Erythroblast (primary cell): ENCODE measurements at regions not wholly inside any gene's neighbourhood (a gene's known extent, or its start where the extent isn't known, plus 50 kb on each side); places are given as distances from the start of the nearest gene placed in this dataset.
A peak's percentile ranks its signal among the peaks of the same experiment; 100 is the strongest.
"Not testable (repeated sequence)": the region's sequence is repeated elsewhere in the genome, so short reads cannot be mapped to it uniquely, and the experiment has no call there.

Experiments
- DNase-seq, 2 experiments: peaks; one replicate each; lab custom pipeline; 2025; lab: John Stamatoyannopoulos, UW
- GATA1 ChIP-seq: IDR thresholded peaks from 2 replicates; pipeline ENCODE4 v1.6.1; 2011; ENCODE audit warnings: low read depth, mild to moderate bottlenecking, control low read depth, low read length, moderate library complexity
- POLR2A ChIP-seq: IDR thresholded peaks from 2 replicates; pipeline ENCODE4 v1.6.1; 2011; ENCODE audit warnings: mild to moderate bottlenecking, low read length

DNA sequence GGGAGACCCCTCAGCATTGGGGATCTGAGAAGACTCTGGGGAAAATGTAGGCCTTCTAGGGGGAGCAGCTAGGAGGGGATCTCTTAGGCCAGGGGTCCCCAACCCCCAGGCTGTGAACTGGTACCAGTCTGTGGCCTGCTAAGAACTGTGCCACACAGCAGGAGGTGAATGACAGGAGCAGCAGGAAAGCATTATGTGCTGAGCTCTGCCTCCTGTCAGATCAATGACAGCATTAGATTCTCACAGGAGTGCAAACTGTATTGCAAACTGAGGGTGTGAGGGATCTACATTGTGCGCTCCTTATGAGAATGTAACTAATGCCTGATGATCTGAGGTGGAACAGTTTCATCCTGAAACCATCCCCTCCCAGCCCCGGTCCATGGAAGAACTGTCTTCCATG lies 127.3 kb downstream of the SCG2 start:
- no peak for TF ChIP-seq GATA1
- no peak for TF ChIP-seq POLR2A
- DNase-seq = no peak

GRCh38 chr2:223475901-223476300 lies 126.3 kb downstream of the SCG2 start:
- no peak for DNase-seq

DNA sequence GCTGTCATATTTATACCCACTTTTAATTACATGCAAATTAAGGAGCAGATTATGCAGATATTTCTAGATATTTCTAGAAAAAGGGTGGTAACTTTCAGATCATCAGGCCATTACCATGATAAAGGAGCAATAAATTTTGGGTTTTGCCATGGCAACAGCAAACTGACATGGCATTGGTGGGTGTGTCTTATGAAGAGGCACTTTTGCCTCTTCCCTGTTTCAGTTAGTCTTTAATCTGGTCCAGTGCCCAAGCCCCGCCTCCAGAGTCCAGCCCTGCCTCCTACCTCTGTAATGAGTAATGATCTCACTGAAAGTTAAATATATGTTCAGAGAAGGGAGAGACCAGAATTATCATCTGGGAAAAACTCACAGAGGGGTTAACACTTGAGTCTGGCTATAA lies 124.8 kb downstream of the SCG2 start:
- TF ChIP-seq POLR2A (no peak), GATA1 (no peak)
- no peak for DNase-seq

More at GRCh38 chr2:223475901-223476300, 126.3 kb downstream of the SCG2 start:
- TF ChIP-seq GATA1 (no peak), POLR2A (no peak)

DNA sequence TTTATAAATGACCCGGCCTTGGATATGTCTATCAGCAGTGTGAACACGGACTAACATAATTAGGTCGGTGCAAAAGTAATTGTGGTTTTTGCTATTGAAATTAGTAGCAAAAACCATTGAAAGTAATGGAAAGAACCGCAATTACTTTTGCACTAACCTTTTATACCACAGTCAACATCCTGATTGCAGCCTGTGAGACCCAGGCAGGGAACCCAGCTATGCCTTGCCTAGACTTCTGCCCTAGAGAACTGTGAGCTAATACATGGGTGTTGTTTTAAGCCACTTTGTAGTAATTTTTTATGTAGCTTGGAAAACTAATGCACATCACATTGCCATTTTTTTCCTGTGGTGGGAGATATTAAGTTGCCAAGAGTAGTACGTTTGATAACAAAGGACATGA lies 120.7 kb downstream of the SCG2 start:
- DNase-seq = no peak
- TF ChIP-seq GATA1 (no peak), POLR2A (no peak)

GRCh38 chr2:223486751-223487150 lies 115.4 kb downstream of the SCG2 start:
- TF ChIP-seq GATA1 (no peak), POLR2A (no peak)
- DNase-seq = no peak

GRCh38 chr2:223487214-223487846 lies 114.8 kb downstream of the SCG2 start:
- DNase-seq = no peak
- TF ChIP-seq GATA1 (no peak), POLR2A (no peak)

GRCh38 chr2:223488814-223489213 lies 113.3 kb downstream of the SCG2 start:
- DNase-seq = peak in 1 of 2 experiments; percentile 1
- TF ChIP-seq GATA1 (no peak), POLR2A (no peak)

DNA sequence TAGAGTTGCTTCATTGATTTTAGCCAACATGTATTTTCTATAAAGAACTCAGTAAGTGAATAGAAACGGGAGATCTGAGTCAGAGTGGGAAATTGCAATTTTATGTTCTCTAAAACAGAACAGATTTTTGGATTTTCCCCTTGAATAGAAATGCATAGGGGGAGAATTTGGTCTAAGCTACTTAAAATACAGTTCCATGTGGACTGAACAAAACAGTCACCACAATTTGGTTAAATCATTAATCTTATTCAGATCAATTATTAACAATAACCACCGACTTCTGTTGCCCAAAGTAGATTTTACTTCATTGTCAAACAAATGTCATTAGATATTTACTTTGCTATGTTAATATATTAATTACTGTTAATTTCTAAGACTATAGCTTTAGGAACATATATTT lies 107.7 kb downstream of the SCG2 start:
- TF ChIP-seq POLR2A (no peak), GATA1 (no peak)
- DNase-seq = no peak

- DNase-seq = no peak
- TF ChIP-seq POLR2A = no peak
- TF ChIP-seq GATA1 = no peak
Measured at GRCh38 chr2:223494942-223495341, 107.2 kb downstream of the SCG2 start.

GRCh38 chr2:223496853-223497252 lies 105.3 kb downstream of the SCG2 start:
- not testable (repeated sequence) for DNase-seq

DNA sequence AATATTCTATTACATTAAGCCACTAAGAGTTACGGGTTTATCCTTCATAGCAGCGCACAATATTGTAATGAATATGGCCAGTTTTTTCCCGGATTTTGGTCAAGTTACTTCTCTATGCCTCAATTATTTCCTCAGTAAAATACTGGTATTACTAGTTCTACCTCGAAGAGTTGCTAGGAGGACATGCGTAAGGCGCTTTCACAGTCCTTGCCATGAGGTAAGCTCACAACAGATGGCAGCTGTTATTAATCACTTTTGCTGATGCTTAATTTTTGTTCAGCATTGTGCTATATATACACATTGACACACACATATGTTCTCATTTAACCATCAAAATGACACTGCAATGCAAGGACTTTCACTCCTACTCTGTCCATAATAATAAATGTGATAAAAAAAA lies 101.5 kb downstream of the SCG2 start:
- DNase-seq = no peak
- TF ChIP-seq GATA1 (no peak), POLR2A (no peak)

DNA sequence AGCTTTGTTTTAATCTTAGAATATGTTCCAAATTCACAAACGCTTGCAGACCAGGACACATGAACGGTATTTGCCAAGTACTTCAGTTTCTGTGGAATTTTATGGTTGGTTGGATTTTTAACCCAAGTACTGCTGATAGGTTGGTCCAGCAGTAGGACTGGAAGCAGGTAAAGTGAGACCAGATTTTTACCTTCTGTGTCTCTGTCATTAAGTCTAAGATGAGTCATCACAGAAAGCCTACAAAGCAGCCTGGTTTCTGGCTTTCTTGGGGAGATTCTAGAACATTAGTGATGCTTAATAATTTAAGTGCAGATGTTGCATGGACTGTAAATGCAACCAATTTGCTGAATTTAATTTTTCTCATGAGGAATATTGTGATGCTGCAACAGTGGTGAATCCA lies 100.5 kb downstream of the SCG2 start:
- no peak for DNase-seq
- TF ChIP-seq POLR2A (no peak), GATA1 (no peak)

DNA sequence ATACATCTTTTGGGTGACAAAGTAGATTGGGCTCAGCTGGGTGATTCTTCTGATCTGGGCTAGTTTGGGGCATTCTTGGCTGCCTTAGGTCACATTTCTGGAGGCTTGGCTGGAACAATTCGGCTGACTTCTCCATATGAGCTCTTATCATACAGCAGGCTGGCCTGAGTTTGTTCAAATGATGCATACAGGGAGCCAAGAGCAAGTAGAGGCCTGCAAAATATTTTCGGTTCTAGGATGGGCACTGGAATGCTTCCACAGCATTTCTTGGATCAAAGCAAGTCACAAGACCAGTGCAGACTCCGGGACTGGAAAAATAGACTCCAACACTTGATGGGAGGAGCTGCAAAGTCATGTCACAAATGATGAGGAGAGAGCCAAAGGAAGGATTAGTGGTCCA lies 98.4 kb downstream of the SCG2 start:
- no peak for DNase-seq
- no peak for TF ChIP-seq POLR2A
- no peak for TF ChIP-seq GATA1

- no peak for TF ChIP-seq GATA1
- no peak for TF ChIP-seq POLR2A
- no peak for DNase-seq
Measured at GRCh38 chr2:223508372-223508771, 93.8 kb downstream of the SCG2 start.

- no peak for TF ChIP-seq POLR2A
- DNase-seq = no peak
Measured at GRCh38 chr2:223510713-223511112, 91.4 kb downstream of the SCG2 start.
